ENCODE measurements at regions not wholly inside any gene's neighbourhood (a gene's known extent, or its start where the extent isn't known, plus 50 kb on each side); places are given as distances from the start of the nearest gene placed in this dataset.
"Not testable (repeated sequence)": the region's sequence is repeated elsewhere in the genome, so short reads cannot be mapped to it uniquely, and the experiment has no call there.

DNA sequence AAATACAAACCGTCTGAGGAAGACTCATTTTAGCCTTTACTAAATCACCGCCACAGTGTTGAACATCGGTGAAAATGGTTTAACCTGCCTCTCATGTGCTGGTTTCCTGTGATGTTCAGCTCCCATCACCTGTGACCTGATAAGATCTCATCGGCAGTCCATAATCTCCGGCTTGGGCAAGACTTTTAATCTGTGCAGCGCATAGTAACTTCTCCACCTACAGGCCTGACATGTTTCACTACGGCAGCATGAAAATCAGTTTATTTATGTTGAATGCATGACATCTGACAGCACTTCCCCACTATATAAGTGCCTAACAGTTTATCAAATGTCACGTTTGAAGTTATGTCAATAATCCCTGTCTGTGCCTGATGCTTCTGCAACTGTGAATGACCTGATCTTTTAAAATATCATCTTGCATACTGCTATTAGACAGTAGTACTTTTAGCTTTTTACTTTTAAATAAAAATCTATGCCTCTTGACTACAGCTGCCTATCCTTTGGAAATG is 1919.8 kb upstream of the AGA start:
- no peak for DNase-seq

DNA sequence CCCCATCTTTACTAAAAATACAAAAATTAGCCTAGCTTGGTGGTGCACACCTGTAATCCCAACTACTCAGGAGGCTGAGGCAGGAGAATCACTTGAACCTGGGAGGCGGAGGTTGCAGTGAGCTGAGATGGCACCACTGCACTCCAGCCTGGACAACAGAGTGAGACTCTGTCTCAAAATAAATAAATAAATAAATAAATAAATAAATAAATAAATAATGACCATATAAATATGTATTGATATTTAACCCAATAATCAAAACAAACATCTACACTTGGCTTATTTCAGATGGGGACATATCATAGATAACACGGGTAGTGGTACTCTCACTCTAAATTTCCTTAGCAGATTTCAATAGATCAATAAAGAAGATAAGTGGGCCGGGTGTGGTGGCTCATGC is 1923.7 kb upstream of the AGA start:
- DNase-seq = not testable (repeated sequence)

DNA sequence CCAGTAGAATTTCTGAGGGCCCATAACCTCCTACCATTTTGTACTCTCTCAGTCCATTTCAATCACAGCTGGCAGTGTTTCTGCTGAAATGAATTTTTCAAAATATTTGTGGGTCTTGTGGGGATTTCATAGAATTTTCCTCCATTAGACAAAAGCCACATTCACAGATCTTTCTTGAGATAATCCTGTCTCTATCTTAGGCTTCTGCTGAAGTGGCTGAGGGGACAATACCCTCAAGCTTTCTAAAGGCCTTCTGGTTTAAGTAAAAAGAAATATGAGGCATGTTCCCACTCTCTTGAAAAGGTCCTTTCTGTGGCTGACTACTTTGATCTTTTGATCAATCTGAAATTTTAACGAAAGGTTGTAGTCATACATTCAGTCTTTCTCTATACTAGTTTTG is 1930.0 kb upstream of the AGA start:
- no peak for DNase-seq

DNA sequence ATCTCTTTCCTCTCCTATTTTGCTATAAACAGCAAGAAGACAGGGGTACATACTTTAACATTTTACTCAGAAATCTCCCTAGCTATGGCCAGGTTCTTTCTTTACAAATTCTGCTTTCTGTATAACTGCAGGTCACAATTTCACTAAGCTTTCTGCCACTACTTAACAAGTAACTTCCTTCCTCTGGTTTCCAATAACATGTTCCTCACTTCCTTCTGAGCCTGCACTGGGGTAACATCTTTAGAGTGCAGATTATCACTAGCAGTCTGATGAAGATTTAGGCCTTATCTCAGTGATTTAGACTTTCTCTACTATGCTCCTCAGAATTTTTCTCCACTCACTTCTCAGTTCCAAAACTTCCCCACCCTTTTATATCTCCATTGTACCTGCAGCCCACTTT is 1930.5 kb upstream of the AGA start:
- DNase-seq = no peak

DNA sequence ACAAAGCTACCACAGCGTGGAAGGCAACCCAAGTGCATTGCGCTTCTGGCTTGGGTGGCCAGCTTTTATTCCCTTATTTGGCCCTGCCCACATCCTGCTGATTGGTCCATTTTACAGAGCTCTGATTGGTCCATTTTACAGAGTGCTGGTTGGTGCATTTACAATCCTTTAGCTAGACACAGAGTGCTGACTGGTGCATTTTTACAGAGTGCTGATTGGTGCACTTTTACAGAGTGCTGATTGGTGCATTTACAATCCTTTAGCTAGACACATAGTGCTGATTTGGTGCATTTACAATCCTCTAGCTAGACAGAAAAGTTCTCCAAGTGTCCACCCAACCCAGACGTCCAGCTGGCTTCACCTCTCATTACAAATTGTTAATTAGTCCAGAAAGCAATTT is 1936.6 kb upstream of the AGA start:
- not testable (repeated sequence) for DNase-seq

DNA sequence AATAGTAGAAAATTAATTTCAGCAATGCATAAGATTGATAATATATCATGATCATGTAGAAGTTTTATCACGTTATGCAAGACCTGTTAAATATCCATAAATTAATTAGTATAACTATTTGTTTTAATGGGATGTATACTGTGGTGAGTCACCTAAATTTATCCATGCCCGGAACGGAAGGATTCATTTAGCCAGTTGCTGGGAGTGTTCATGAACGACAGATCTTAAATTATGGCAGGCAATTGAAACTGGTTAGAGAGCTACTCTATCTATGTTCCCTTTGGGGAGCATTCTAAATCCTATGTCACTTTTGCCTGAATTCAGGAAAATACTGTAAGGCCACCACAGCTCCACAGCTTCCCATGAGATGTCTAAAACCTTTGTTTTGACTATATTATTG is 1950.5 kb upstream of the AGA start:
- no peak for DNase-seq

DNA sequence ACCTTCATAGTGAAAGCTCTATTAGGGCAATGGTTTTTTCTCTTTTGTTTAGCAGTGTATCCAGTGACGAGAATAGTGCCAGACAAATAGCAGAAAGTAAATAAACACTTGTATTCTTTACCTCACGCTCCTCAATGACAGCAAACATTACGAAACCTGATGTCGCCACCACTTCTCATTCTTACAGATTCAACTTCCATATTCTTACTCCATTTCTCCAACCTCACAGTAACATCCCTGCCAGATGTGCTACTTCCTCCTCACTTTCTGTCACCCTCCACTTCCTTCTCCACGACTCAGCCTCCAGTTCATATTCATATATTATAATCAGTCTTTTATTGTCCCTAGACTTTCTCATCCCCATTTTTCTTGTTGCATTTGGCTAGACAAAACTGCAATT is 1956.2 kb upstream of the AGA start:
- DNase-seq = no peak

DNA sequence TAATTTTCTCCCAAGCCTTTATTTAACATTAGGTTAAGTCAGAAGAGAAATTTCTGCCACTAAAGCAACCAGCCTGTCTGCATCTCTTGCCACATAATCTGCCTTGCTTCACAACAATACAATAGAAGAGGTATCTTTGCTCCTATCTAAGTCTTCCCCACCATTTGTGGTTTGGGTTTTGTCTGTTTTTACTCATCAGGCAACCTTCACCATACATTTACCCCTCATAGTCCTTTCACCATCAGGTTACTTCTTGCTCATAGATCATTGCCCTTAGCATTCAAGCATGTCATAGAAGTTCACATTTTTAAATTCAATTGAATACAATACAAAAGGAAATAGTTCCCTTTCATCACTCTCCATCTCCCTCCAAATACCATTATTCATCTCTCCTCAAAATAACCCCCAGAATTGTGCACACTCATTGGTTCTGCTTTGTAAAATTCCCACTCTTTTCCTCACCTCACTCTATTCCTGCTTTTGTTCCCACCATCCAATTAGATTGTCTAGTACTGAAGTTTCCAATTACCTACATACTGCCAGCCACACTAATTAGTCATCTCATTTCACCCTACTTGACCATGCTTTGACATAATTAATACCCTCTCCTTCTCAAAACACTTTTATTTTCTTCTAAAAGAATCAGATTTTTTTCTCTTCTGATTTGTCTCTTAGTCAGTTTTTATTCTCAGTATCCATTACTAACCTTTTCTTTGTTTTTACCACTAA is 1957.0 kb upstream of the AGA start:
- DNase-seq = no peak

DNA sequence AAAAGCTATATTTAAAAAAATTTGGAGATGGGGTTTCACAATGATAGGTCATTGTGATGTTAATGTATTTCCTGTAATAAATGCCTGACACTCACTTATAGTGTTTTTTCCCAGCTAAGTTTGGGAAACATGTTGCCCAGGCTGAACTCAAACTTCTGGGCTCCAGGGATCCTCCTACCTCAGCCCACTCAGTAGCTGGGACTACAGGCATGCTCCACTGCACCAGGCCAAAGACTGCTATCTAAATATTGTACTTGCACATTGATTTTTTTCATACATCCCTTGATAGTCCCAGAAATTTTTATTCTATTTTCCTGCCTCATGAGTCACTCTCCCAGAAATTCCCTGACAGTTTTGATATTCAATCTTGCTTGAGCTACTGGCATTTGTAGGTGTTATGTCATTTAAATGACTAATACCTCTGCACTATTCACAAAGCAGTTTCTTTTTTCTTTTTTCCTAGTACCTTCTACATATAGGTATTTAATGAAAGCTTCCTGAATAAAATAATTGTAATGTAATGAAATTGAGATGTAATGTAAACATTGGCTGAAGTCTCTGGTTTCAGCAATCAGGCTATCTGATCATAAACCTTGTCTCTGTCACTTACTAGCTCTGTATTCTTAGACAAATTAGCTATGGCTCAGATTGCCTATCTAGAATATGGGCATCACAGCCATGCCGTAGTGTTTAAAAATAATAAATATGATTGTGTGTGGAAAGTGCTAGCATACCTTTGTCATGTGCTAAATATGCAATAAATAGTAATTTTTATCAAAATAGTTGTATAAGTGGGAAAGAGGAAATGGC is 1973.0 kb upstream of the AGA start:
- DNase-seq = no peak

DNA sequence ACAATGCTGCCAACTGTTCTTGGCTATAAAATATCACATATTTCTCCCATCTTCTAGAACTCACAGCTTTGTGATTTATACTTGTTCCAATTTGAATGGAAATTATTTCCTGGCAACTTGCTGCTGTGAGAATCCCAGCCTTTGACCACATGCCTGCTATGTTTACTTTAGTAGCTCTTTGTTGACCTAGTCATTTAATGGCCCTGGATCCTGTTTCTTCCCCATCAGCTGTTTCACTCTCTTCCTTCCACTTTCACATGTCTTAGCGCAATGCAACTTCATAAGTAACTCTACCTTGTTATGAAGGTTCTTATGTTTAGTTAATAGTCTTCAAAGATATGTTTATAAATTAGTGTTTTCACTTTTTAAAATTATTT is 1973.6 kb upstream of the AGA start:
- no peak for DNase-seq

DNA sequence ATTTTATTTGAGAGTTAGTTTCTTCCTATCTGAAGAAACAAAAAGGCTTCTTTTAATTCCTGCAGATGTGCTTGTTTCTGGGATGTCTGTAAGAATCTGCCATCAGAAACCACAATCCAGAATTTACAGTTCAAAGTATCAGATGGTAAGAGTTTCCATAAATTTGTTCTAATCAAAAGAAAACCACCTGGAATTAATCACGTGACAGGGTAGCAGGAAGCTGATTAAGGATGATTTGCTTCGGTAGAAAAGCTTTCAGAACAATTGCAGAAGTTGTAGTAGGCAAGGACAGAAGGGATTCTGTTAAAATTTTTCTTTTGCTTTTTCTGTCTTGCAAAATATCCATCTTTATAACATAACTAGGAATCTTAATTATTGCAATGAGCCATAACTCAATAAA is 1975.1 kb upstream of the AGA start:
- no peak for DNase-seq

DNA sequence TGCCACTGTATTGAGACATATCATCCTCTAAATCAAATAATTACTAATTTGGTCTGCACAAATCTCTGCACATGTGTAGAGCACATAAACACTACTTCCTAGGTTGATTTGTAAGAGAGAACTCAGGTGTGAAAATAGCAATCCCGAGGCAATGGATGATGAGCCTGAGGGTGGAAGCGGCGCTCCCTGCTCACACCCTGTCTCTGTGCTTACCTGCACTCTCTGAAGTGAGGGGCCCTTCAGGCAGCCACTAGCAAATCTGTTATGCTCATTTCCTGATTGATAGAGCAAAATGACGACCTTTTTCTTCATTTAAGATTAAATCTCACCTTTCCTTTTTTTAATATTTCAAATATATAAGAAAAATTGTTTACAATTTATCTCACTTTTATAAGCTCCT is 1995.7 kb upstream of the AGA start:
- no peak for DNase-seq

DNA sequence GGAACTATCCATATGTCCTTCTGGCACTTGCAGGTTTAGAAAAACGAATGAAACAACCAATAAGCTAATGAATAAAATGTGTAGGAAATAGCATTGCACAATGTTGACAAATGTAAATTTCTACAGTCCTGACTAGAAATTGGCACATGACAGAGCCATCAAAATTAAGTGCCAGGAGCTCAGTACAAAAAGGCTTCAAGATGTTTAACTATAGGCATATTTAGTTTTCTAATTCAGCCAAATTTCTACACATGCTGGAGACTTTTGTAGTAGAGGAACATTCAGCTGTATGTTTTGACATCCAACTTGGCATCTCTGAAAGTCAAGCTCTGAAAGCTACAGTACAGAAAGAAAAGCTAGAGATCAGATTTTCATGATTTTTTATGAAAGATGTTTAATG is 1999.4 kb upstream of the AGA start:
- no peak for DNase-seq

DNA sequence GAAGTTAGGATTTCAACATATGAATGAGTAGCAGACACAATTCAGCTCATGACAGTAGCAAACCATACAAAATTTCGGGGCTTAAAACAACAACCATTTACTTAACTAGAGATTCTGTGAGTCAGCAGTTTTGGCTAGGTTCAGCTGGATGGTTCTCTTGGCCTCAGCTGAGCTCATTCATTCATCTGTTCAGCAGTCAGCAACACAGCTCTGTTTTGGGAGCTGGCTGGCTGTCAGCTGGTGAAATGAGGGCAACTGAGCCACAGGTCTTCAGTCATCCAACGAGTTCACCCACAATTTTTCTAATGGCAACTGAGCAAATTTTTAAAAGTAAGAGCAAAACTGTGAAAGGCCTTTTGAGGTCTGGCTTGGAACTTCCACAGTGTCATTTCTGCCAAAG is 2005.1 kb upstream of the AGA start:
- no peak for DNase-seq

DNA sequence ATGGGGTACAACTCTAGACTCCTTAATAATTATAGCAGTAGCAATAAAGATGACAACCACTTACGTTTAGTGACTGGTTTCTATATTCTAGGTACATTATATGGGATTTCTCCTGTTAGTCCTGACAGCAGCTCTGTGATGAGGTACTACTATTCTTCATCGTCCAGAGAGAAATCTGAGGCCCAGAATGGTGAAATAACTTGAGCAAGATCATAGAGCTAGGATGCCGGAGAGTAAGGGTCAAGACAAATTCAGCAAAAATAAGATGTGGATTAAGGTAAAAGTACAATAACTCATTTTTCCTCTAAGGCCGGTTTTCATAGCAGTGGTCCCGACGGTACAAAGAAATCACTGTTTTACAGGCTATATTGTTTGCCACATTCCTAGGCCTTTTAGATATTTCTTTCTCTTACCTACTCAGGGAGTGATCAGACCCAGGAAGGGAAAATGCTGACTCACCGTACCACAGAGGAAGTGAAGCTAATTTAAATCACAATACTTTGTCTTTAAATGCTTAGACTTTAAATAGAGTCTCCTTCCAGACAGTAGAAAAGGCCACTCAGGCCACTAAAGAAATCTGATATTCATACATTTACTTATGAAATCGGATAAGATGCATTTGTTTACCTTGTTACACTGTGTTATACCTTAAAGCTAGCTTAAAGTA is 2023.0 kb upstream of the AGA start:
- no peak for DNase-seq

DNA sequence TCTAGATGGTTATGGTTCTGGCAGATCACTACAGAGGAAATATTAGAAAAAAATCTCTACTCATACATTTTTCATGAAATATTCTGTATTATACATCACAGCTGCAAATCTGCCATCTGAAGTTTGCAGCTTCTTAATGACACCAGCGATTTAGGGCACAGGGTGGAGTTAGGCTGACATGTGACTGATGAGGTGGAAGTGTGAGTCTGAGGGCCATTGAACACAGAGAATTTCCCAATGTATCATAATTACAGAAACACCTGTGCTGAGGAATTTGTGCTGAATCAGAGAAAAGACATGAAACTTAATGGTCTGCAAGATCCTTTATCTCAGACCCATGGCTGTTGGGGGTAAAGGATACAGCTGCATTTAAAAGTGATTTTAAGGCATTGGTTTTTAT is 2025.6 kb upstream of the AGA start:
- DNase-seq = no peak

DNA sequence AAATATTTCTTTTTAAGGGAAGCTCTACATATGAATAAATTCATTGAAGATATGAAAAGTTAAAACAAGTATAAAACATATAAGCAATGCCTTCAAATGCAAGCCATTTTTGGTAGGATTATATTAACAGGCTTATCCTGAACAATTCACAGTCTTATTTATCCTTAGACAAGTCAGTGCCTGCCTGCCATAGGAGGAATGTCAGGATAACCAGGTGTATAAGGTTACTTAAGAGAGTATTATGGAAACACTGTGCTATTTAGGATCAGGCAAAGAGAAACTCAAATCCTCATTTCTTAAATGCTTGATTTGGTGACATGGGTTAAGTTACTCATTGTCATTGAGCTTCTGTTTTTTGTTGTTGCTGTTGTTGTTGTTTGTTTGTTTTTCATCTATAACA is 2029.9 kb upstream of the AGA start:
- DNase-seq = no peak

DNA sequence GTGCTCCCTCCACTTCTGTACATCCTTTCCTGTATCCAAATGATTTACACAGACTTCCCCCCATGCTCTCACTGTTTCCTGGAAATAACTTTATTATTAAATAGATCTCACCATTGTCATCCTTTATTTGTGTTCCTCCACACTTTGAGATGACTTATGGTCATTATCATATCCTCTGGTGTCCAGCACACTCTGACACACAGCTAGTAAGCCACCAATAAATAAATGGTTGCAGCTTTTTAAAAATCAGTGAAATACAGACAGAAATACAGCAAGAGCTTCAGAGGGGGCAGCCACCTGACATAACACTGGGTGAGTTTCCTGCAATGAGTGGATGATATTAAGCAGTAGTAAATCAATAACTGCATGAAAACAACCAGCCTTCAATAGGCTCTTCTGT is 2036.4 kb upstream of the AGA start:
- DNase-seq = no peak

DNA sequence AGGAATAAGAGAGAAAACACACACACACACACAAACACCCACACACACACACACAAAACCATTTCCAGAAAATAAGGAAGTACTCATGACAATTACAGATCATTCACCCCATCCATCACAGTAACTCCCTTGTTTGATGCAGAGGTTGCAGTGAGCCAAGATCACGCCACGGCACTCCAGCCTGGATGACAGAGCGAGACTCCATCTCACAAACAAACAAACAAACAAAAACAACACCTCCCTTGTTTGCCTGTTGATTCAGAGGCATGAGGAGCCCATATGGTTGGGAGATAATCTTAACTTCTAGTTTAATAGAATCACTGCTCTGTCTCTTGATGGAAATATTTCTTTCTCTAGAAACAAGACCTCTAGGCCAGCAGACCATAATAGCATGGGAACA is 2043.5 kb upstream of the AGA start:
- no peak for DNase-seq

DNA sequence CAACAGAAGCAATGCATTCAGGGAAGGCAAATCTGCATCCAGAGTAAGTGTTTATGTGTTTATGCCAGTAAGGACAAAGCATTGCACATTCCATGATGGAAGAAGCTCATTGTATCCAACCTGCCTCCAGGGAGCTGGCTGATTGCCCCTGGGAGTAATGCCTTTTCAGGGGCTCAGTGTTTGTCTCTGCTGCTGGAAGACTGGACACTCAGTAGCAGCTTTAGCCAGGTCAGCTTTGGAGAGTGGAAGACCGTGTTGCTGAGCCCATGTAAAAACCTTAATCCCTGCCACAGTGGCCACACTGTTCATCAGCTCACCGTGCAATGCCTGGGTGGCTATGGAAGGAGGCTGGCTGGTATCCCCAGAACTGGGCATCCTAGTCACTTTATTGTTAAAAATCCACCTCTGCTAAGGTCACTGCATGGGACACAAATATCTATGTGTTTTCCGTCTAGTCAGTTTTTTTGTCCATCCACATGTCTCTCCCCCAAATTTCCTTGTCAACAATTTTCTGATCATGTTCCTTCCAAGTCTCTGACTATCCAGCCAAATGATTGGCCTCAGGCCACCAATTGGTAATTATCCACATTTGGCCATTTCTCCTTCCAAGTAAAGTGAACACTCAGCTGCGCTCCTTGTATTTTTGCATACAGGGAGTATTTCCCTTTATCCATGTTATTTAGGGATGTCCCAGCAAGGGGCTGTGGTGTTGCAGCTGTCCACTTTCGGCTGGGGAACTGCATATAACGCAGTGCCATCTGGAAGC is 2044.5 kb upstream of the AGA start:
- DNase-seq = no peak

DNA sequence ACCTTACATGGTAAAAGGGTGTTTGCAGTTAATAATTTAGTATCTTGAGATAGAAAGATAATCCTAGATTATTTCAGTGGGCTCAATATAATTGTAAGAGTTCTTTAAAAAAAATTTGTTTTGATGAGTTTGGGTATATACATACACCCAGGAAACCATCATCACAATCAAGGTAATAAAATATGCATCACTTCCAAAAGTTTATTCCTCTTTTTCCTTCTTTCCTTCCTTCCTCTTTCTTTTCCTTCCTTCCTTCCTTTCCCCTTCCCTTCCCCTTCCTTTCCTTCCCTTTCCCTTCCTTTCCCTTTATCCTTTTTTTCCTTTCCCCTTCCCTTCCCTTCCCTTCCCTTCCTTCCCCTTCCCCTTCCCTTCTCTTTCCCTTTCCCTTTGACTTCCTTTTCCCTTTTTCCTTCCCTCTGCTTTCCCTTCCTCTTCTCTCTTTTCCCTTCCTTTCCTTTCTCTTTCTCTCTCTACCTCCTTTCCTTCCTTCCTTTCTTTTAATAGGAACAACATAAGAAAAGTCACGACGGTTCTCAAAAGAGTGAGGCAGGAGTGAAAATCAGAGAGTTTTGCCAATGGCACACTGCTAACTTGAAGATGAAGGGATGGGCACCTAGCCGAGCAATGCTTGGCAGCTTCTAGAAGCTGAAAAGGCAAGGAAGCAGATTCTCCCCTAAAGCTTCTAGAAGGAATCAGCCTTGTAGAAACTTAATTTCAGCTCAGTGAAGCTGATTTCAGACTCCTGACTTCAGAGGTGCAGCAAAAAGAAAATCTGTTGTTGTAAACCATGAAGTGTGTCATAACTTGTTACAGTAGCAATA is 2050.2 kb upstream of the AGA start:
- no peak for DNase-seq

DNA sequence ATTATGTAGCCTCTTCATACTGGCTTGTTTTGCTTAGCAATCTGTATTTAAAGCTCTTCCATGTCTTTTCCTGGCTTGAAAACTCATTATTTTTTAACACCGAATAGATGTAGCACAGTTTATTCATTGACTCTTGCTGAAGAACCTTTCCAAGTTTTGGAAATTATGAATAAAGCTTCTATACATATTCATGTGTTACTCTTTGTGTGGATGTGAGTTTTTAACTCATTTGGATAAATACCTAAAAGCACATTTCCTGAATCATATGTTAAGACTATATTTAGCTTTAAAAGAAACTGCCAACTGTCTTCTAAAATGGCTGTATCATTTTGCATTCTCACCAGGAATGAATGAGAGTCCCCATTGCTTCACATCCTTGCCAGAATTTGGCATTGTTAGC is 2061.7 kb upstream of the AGA start:
- DNase-seq = no peak

All from activated naive CD4-positive, alpha-beta T cell (primary cell).